ENCODE measurements at regions not wholly inside any gene's neighbourhood (a gene's known extent, or its start where the extent isn't known, plus 50 kb on each side); places are given as distances from the start of the nearest gene placed in this dataset.

GRCh38 chr2:234286956-234287355 lies 209.9 kb downstream of the ARL4C start:
- DNase-seq (ENCODE audit: extremely low read depth, low read depth) = no peak

- no peak for DNase-seq (ENCODE audit: extremely low read depth, low read depth)
Observed at GRCh38 chr2:234286118-234286598, 210.7 kb downstream of the ARL4C start.

DNA sequence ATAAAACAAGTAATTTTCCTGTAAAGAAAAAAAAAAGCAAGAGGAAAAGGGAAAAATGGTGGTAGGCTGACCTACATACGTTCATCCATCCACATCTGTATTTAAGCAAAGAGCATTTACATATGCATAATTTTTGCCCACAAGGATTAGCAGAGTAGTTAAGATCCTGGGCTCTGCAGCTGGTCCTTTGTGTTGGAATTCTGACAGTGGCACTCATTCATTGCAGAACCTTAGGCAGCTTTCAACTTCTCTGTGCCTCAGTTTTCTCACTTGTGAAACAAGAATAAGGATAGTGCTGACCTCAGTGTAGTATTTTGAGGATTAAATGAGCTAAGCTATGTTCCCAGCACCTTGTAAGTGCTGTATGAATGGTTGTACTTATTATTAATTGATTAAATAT lies 211.3 kb downstream of the ARL4C start:
- DNase-seq (ENCODE audit: extremely low read depth, low read depth) = no peak

GRCh38 chr2:234279637-234280036 lies 217.2 kb downstream of the ARL4C start:
- DNase-seq (ENCODE audit: extremely low read depth, low read depth) = no peak

- DNase-seq (ENCODE audit: extremely low read depth, low read depth) = no peak
Observed at GRCh38 chr2:234278556-234279255, 218.2 kb downstream of the ARL4C start.

DNA sequence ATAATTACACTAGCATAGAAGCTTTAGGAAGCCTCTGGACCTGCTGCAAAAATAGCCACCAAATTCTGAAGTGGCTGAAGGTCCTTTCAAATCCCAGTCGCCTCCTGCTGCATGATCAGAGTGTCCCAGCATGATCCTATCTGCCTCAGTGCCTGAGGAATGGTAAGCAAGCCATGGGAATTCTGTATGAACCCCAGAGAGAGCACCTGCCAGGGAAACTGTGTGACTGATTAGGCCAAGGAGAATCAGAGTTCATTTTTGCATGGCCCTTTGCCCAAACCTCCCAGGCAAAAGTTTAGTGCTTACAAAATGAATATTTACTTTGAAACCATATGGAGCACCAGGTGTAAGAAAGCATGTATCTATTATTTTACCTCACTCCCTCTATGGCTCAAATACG lies 221.4 kb downstream of the ARL4C start:
- DNase-seq (ENCODE audit: extremely low read depth, low read depth) = no peak

DNA sequence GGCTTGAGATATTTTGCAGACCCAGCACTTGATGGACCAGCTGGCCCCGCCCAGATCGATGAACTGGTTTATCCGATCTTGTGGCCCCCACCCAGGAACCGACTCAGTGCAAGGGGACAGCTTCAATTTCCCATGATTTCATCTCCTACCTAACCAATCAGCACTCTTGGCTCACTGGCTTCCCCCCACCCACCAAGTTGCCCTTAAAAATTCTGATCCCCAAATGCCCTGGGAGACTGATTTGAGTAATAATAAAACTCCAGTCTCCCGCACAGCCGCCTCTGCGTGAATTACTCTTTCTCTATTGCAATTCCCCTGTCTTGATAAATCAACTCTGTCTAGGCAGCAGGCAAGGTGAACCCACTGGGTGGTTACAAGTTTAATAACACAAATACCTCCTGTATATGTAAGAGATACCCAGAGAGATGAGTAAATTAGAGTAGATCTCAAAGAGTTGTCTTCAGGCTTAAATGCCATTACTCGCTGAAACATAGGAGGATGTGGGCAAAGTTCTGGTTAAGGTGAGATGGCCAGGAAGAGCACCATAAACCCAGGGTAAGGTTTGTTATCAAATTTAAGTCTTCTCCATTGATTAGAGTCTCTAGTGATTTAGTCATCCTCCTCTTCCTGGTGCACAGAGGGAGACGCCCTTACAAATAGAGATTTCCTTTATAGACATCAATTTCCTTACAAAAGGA lies 222.8 kb downstream of the ARL4C start:
- no peak for DNase-seq (ENCODE audit: extremely low read depth, low read depth)

- no peak for DNase-seq (ENCODE audit: extremely low read depth, low read depth)
Observed at GRCh38 chr2:234272069-234272850, 221.8 kb downstream of the SPP2 start.

- DNase-seq (ENCODE audit: extremely low read depth, low read depth) = no peak
Observed at GRCh38 chr2:234271338-234271737, 220.8 kb downstream of the SPP2 start.

GRCh38 chr2:234269769-234270204 lies 219.3 kb downstream of the SPP2 start:
- DNase-seq (ENCODE audit: extremely low read depth, low read depth) = no peak

DNA sequence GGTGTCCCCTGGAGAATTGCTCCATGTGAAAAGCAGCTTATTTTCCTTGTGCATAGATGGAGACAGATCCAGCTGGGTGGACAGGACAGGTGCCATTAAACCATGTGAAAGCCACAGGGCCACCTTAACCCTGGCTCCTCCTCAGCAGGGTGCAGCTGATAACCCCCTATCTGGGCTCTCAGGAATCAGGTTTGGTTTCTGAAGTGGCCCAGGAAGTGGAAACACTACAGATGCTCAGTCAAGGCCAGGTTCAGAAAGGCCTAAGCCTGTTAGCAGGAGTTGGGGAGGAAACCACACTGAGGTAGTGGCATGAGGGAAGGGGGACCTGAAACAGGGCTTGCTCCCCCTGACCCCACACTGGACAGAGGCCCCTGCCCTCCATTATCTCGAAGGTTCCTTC lies 217.0 kb downstream of the SPP2 start:
- no peak for DNase-seq (ENCODE audit: extremely low read depth, low read depth)

DNA sequence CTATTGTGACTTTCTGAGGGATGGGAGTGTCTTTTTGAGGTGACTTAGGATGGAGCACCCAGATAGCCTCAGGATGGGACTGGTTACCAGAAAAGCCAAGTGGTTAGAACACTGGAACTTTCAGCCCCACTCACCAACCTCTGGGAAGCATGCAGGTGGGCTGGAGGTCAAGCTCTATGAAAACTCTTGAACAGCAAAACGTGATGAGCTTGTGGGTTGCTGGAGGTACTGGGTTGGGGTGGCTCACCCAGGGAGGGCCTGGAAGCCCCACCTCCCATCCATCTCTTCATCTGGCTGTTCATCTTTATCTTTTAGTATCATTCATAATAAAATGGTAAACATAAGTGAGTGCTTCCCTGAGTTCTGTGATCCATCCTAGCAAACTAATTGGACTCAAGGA lies 216.4 kb downstream of the SPP2 start:
- DNase-seq (ENCODE audit: extremely low read depth, low read depth) = no peak

DNA sequence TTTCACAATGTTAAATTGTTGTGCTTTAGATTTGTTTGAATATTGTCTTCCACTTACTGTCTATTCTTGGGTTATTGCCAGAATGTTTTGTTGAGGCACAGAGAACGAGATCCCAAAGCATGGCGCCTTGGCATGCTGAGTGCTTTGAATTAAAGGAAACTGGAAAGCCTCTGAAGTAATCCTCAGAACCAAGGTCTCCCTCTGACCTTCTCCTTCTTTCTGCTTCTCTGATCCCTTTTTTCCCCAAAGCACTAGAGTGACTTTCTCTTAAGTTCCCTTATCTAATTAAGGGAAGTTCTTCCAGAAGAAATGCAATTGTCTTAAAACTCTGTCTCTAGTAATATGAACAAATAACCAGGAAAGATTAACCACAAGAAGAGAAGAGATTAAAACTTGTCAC lies 214.7 kb downstream of the SPP2 start:
- DNase-seq (ENCODE audit: extremely low read depth, low read depth) = no peak

GRCh38 chr2:234261736-234262135 lies 211.2 kb downstream of the SPP2 start:
- no peak for DNase-seq (ENCODE audit: extremely low read depth, low read depth)

DNA sequence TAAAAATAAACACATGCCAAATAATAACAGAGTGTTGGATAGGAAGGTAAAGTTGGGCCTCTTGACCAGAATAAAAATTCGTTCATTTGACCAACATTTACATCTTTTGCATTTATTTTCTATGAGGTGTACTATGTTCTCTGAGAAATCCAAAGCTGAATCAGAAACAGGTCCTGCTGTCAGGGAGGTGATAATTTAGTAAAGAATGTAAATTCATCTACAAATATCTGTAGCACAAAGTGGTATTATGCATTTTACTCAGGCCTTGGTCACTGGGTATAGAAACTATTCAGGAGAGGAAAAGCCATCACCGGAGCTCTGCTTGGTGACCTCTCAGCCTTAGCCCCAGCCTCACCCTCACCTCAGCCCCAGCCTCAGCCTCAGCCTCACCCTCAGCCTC lies 208.9 kb downstream of the SPP2 start:
- no peak for DNase-seq (ENCODE audit: extremely low read depth, low read depth)

- no peak for DNase-seq (ENCODE audit: extremely low read depth, low read depth)
Observed at GRCh38 chr2:234258562-234259141, 208.2 kb downstream of the SPP2 start.

DNA sequence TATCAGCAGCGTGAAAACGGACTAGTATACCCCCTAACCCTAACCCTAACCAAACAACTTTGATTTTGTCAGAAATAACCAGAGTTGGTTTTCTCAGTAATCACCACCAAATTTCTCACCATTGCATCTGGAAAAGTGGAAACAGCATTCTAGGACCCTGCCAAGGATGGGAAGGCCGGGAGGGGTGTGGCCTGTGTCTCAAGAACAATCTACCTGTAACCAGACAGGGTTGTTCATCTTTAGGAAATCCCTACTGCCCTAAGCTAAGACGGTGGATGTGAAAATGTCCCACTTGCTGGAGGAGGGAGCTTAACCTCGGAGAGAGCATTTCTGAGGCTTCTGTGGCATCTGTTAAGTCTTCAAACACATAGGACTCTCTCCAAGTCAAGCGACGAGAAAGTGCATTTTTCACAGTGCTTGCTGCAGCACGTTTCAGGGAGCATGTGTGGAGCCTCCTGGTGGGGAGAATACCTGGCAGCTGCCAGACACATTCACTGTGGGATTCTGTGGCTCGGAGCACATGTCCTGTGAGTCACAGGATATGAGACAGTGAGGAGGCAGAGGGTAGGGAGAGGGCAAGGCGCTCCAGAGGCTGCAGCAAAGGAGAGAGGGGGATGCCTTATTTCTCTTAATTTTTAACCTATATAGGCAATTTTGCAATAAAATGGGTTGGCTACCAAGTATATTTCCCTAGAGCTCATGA lies 207.5 kb downstream of the SPP2 start:
- DNase-seq (ENCODE audit: extremely low read depth, low read depth) = peak; percentile 82

DNA sequence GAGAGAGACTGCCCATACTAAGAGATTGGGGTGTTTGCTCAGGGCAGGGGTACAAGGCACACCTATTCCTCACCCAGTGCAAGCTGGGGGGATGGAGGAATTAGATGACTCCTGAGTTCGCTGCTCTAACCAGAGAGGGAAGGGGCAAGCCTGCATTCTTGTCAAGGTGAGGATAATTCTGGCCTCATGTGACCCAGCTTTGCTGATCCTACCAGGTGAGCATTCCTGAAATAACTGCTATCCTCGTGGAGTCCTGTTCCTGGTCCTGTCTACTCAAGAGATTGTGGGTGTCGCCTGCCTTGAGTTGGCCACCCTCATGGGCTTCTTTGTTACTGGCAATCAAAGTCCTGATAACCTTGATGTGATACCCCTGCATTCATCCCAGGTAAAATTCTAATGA lies 206.0 kb downstream of the SPP2 start:
- DNase-seq (ENCODE audit: extremely low read depth, low read depth) = no peak

DNA sequence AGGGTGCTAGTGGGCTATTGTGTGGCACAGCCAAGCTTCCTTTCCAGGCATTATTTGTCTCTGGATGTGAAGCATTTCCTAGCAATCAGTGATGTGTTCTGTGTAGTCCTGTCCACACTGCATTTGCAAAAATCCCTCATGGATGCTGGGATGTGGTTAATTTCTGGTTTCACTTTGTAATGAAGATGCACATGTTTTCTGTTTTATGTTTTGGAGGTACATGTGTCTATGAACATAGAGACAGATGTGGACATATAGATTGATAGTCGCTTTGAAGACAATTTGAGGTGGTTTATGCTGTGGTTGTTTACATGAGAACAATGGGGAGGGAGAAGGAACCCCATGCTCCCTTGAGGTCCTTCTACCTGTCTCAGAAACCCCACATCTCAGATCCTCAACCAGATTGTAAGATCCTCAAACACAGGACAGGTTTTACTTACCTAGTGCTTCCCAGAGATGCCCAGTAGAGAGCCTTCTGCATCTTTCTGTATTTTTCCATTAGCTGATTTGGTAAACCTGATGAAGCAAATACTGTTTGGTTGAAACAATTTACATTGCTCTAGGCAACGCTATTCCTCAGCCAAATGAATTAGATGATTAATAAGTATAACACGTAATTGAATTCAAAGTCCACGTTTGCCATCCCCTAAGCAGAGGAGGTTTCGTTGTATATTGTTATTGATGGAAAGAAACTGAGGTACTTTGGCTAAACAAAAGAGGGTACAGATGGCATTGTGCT lies 204.4 kb downstream of the SPP2 start:
- no peak for DNase-seq (ENCODE audit: extremely low read depth, low read depth)

DNA sequence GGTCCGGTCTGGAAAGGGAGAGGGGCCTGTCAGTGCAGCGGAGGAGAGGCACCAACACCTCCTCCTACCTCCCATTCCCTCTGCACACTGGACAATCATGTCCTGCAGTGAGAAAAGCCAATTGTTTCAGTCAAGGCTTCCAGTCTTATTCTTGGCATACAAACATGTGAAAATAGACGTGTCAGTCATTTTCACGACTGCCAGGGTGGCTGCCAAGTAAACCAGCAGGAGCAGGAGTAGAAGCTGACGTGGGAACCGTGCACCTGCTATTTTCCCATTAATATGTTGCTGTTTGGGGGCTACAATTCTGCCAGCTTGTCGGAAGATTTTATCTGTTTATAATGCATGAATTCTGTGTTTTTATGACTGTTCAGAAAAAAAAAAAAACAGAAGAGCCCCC lies 202.3 kb downstream of the SPP2 start:
- no peak for DNase-seq (ENCODE audit: extremely low read depth, low read depth)
